ENCODE measurements at regions not wholly inside any gene's neighbourhood (a gene's known extent, or its start where the extent isn't known, plus 50 kb on each side); places are given as distances from the start of the nearest gene placed in this dataset.
"Not testable (repeated sequence)": the region's sequence is repeated elsewhere in the genome, so short reads cannot be mapped to it uniquely, and the experiment has no call there.

DNA sequence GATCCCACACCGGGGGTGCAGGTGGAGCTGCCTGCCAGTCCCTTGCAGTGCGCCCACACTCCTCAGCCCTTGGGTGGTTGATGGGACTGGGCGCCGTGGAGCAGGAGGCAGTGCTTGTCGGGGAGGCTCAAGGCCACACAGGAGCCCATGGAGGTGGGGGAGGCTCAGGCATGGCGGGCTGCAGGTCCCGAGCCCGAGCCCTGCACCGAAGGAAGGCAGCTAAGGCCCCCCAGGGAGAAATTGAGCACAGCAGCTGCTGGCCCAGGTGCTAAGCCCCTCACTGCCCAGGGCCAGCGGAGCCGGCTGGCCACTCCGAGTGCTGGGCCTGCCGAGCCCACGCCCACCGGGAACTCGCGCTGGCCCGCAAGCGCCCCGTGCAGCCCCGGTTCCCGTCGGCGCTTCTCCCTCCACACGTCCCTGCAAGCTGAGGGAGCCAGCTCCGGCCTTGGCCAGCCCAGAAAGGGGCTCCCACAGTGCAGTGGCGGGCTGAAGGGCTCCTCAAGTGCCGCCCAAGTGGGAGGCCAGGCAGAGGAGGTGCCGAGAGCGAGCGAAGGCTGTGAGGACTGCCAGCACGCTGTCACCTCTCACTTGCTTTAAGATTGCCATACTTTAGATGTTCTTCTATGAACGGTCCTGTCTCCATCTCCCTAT lies 337.1 kb downstream of the FAT4 start:
- intact Hi-C loops (cut with DNase I); DNase-seq; ATAC-seq (ENCODE audit: poor library complexity): not testable (repeated sequence)

DNA sequence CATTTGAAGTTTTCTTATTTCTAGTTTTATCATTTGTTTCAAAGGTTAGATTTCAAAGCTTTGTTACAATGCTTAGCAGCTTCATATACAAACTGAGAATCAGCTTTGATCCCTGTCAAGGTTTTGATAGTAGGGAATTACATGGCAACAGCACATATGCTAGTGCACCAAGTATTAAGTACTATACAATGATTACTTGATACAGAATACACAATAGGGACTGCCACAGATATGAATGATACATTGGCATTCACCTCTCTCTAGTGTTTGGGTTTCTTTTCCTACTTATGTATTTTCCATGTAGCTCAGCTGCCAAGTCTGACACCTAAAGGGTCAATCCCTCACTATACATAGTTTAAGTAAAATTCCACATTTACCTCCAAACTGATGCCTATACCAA lies 344.0 kb downstream of the FAT4 start:
- ATAC-seq (ENCODE audit: poor library complexity) (no peak), DNase-seq (no peak)
- intact Hi-C loops (cut with DNase I) = no loop called here

GRCh38 chr4:125663896-125664767 lies 349.4 kb downstream of the FAT4 start:
- no peak for ATAC-seq (ENCODE audit: poor library complexity)
- intact Hi-C loops (cut with DNase I) = no loop called here
- no peak for DNase-seq

DNA sequence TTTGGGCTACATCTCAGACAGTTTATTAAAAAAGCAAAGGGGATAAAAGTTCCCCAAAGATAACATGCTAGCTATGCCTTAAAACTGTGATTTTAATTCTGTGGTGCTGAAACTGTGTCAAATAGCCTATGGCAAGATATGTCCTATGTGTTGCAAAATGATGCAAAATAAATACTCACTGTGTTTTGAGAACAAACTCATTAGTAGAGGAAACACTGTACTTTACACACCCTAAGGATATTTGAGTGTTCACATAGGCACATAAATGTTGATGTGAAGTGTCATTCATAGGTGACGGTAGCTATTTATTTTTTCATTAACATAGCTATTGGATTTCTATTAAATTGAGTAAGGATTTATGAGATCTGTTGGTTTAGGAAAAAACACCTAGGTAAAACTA lies 351.9 kb downstream of the FAT4 start:
- intact Hi-C loops (cut with DNase I) = no loop called here
- DNase-seq (no peak), ATAC-seq (ENCODE audit: poor library complexity) (no peak)

- ATAC-seq (ENCODE audit: poor library complexity) = no peak
- no peak for DNase-seq
- intact Hi-C loops (cut with DNase I) = no loop called here
Observed at GRCh38 chr4:125676156-125676555, 361.4 kb downstream of the FAT4 start.

- DNase-seq (no peak), ATAC-seq (ENCODE audit: poor library complexity) (no peak)
- intact Hi-C loops (cut with DNase I) = no loop called here
Observed at GRCh38 chr4:125676583-125676982, 361.8 kb downstream of the FAT4 start.

DNA sequence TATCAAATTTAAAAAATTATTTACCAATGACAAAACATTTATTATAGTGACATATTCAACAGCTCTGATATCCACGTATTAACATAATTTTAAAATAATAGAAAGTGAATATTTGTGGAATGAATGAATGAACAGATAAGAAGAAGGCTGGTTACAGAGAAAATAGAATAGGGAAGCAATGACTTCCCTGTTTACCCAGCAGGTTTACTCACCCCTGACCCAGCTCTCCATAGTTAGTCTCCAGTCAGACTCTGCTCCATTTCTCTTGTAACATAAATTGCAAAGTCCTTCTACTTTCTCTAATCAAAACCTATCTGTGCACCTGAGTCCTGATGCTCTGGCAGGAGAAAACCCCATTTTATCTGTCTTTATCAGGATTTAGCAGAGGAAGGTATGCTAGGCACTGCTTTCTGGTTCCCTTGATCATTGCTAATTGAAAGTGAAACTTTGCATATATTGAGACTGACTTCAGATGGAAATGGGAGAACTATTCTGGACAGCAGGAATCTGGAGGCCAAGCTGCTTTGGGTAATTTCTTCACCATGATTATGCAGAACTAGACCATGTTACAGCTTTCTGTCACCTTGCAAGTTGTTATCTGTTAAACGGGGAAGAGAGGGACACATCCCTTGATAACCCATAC lies 363.0 kb downstream of the FAT4 start:
- ATAC-seq (ENCODE audit: poor library complexity) (no peak), DNase-seq (no peak)
- intact Hi-C loops (cut with DNase I) = no loop called here

DNA sequence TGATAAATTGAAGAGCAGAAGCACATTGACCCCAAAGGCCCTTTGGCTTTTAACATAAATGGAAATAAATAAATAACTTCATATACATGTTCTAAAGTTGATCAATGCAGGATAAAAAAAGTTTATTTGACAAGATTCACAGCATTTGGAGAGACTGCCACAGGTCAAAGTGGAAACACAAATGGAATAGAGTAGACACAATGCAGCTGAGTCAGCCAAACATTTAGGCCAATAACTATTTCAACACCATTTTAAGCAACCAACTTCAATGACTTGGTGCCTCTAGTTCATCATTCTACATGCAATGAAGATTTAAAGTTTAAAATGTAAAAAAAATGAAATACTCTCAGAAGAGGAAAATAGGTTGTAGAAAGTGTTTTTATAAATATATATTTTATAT lies 365.2 kb downstream of the FAT4 start:
- no peak for DNase-seq
- ATAC-seq (ENCODE audit: poor library complexity) = no peak
- intact Hi-C loops (cut with DNase I) = no loop called here

DNA sequence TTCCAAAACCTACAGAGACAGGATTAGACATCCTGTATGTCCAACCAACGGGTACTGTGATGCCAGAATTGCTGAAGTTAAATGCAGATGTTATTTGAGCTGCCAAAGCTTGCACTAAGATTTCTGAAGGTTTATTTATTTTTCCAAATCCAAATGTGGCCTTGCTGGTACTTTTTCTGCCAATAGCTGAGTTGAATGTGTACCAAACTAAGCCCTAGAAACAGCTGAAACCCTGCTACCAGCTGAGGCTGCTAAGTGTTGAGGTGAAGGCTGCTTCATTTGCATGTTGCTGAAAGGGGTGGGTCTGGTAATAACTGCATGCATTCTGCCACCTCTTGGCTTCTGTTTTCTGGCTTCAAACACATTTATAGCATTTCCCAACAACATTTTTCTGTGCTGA lies 366.5 kb downstream of the FAT4 start:
- intact Hi-C loops (cut with DNase I) = no loop called here
- ATAC-seq (ENCODE audit: poor library complexity) (no peak), DNase-seq (no peak)

DNA sequence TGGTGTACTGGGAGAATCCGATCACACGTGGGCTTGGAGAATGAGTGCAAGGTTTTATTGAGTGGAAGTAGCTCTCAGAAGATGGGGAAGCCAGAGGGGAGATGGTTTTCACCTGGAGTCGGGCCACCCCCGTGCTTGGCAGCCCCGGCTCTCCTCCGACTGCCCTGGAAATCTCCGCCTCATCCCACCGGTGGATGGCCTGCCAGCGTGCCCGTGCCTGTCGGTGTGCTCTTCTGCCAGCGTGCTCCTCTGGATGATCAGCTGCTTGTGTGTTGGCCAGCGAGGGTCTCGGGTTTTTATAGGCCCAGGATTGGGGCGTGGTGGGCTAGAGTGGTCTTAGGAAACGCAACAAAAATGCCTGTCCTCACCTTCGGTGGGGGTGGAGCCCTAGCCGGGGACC lies 368.0 kb downstream of the FAT4 start:
- DNase-seq (no peak), ATAC-seq (ENCODE audit: poor library complexity) (no peak)
- intact Hi-C loops (cut with DNase I) = no loop called here

GRCh38 chr4:125688841-125689240 lies 374.1 kb downstream of the FAT4 start:
- intact Hi-C loops (cut with DNase I) = no loop called here
- DNase-seq (no peak), ATAC-seq (ENCODE audit: poor library complexity) (no peak)

- no peak for DNase-seq
- intact Hi-C loops (cut with DNase I) = no loop called here
Observed at GRCh38 chr4:125689805-125690204, 375.1 kb downstream of the FAT4 start.

DNA sequence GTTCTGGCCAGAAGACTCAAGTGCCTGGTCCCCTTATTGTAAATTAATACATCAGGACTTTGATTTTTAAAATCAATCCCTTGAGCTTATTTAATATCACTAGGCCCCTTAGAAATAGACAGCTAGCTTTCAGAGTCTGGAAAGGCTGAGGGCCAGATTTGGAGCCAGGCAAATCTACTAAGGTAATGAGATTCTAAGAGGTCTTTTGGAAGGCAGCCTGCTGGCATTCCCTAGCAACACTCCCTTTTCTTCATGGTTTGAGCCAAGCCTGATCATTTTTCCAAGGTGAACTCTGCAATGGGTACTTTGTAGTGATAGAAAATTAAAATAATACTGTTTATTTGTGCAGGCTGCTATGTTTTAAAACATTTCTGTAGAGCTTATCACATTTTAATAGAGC lies 378.5 kb downstream of the FAT4 start:
- ATAC-seq (ENCODE audit: poor library complexity) (no peak), DNase-seq (no peak)
- intact Hi-C loops (cut with DNase I) = no loop called here

More at GRCh38 chr4:125689805-125690204, 375.1 kb downstream of the FAT4 start:
- no peak for ATAC-seq (ENCODE audit: poor library complexity)

- intact Hi-C loops (cut with DNase I) = no loop called here
- ATAC-seq (ENCODE audit: poor library complexity) = no peak
- DNase-seq = no peak
Observed at GRCh38 chr4:125702406-125702805, 387.7 kb downstream of the FAT4 start.

GRCh38 chr4:125703443-125703842 lies 388.7 kb downstream of the FAT4 start:
- ATAC-seq (ENCODE audit: poor library complexity) (no peak), DNase-seq (no peak)
- intact Hi-C loops (cut with DNase I) = no loop called here

DNA sequence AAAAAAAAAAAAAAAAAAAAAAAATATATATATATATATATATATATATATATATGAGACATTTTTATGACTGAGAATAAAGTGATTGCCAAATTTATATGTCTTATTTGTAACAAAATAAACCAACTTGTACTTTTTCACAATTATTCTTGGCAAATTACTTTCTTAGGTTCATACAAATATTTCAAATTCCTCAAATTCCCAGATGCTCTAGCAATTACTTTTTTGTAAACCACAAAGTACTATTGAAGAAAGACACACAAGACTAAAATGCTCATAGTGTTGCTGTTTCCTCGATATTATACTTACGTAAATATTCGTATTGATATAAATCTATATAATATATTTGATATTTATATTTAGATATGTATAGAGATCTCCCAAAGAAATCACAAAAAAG lies 390.0 kb downstream of the FAT4 start:
- ATAC-seq (ENCODE audit: poor library complexity) = no peak
- DNase-seq = no peak
- intact Hi-C loops (cut with DNase I) = no loop called here

DNA sequence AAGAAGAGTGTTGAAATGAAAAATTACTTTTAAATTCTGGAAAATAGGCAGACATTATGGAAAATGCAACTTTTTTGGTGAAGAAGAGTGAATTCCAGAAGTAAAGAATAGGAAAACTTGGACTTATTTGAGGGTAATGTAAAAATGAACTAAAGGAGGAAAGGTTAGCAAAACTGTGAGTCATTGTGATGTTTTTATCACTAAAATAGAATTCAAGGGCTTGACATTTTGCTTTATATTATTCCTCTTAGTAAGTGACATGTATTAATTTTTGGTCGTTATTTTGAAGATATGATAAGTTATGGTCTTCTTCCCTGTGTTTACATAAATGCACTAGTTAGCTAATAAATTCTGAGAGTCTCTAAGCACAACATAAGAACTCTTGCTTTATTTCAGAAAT lies 390.9 kb downstream of the FAT4 start:
- intact Hi-C loops (cut with DNase I) = no loop called here
- DNase-seq (no peak), ATAC-seq (ENCODE audit: poor library complexity) (no peak)

GRCh38 chr4:125707397-125707796 lies 392.6 kb downstream of the FAT4 start:
- ATAC-seq (ENCODE audit: poor library complexity) (no peak), DNase-seq (no peak)
- intact Hi-C loops (cut with DNase I) = no loop called here

GRCh38 chr4:125710766-125711165 lies 396.0 kb downstream of the FAT4 start:
- no peak for ATAC-seq (ENCODE audit: poor library complexity)
- intact Hi-C loops (cut with DNase I) = no loop called here
- DNase-seq = no peak

DNA sequence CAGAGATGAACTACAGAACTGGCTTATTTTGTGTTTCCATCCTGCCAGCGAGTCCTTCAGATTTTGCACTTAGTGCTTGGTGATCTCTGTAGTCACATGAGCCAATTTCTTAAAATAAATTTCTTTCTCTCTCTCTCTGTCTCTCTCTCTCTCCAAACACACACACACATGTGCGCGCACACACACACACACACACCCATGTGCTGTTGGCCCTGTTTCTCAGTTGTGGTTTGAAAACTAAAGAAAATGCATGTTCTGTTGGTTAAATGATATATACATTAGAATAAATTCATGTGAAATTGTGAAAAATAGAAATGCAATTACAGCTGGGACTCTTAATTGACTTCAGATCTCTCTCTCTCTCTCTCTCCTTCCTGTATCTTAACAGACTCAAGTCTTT lies 399.3 kb downstream of the FAT4 start:
- intact Hi-C loops (cut with DNase I) = no loop called here
- ATAC-seq (ENCODE audit: poor library complexity) (no peak), DNase-seq (no peak)

Measured in Right ventricle myocardium superior (tissue), 1 donor.